Gastroesophageal sphincter (tissue), 4 donors: ENCODE measurements at regions not wholly inside any gene's neighbourhood (a gene's known extent, or its start where the extent isn't known, plus 50 kb on each side); places are given as distances from the start of the nearest gene placed in this dataset.
A peak's percentile ranks its signal among the peaks of the same experiment; 100 is the strongest.
"Not testable (repeated sequence)": the region's sequence is repeated elsewhere in the genome, so short reads cannot be mapped to it uniquely, and the experiment has no call there.

Experiments used
- ATAC-seq: fragments of 150-250 bp; one replicate; pipeline ENCODE4 v1.9.1; 2016; ENCODE audit warnings: mild to moderate bottlenecking, moderate library complexity
- H3K27ac ChIP-seq, 4 donors: fragments of 200-600 bp; sonication (generic) in 3 of 4; 1 replicate in 3 of 4; 2 replicates in 1 of 4; pipeline ENCODE4 v1.5.1; 2016 to 2019
- H3K27me3 ChIP-seq: fragments of 200-600 bp; sonication (generic); one replicate; pipeline ENCODE4 v1.5.1; 2019
- H3K36me3 ChIP-seq, 2 donors: fragments of 200-600 bp; sonication (generic); one replicate each; pipeline ENCODE4 v1.5.1; 2019; ENCODE audit warnings: control low read depth in 1 of 2
- H3K4me1 ChIP-seq, 3 donors: fragments of 200-600 bp; sonication (generic); 1 replicate in 2 of 3; 2 replicates in 1 of 3; pipeline ENCODE4 v1.5.1; 2016 to 2019; ENCODE audit warnings: control low read depth in 2 of 3
- H3K4me3 ChIP-seq, 2 donors: fragments of 200-600 bp; sonication (generic); one replicate each; pipeline ENCODE4 v1.5.1; 2019; ENCODE audit warnings: mild to moderate bottlenecking in 1 of 2, moderate library complexity in 1 of 2
- H3K9me3 ChIP-seq, 3 donors: fragments of 200-600 bp; sonication (generic); one replicate each; pipeline ENCODE4 v1.5.1; 2017 to 2019; ENCODE audit warnings: control low read depth in 2 of 3
- CTCF ChIP-seq, 4 experiments: fragments of 200-600 bp in 2 of 4; fragments of 450-650 bp in 2 of 4; sonication (generic) in 1 of 4; IDR thresholded peaks; one replicate each; pipeline ENCODE4 v1.5.1; 2017 to 2019; ENCODE audit warnings: antibody characterized with exemption in 4 of 4, mild to moderate bottlenecking in 2 of 4, moderate library complexity in 2 of 4
- EP300 ChIP-seq: sonication (generic); formaldehyde crosslinking; IDR thresholded peaks from one replicate; pipeline ENCODE4 v1.6.1; 2017; ENCODE audit warnings: antibody characterized with exemption, mild to moderate bottlenecking
- POLR2A ChIP-seq, 2 donors: fragments of 450-650 bp; IDR thresholded peaks; one replicate each; pipeline ENCODE4 v1.6.1; 2017; ENCODE audit warnings: antibody characterized with exemption in 2 of 2, mild to moderate bottlenecking in 2 of 2, moderate library complexity in 1 of 2
- POLR2AphosphoS5 ChIP-seq: sonication (generic); formaldehyde crosslinking; IDR thresholded peaks from one replicate; pipeline ENCODE4 v1.6.1; 2017; ENCODE audit warnings: antibody characterized with exemption
- WGBS, 2 donors: methylation state at CpG; one replicate each; pipeline ENCODE4 v1.1.5; 2018; ENCODE audit warnings: low coverage in 1 of 2; 5-methylcytosine and 5-hydroxymethylcytosine counted together
- small RNA-seq, 4 donors: library from RNA; depleted of rRNA; stranded (forward); fragments of <200 nt; gene quantifications; one replicate each; pipeline ENCODE3, GENCODE V24; 2016

- ATAC-seq: no peak
- H3K27me3 ChIP-seq: no peaks in the 10 kb centered on the region
- no peaks in the 10 kb centered on the region for H3K36me3 ChIP-seq
- WGBS, 2 donors: 62 to 100% methylated on average over 2 to 3 of the region's 4 CpGs
- no peak overlapping the region for H3K4me3 ChIP-seq
- H3K27ac ChIP-seq: no peak overlapping the region
- peaks cover 0 to 6% (median 0%) of the 10 kb centered on the region in 3 donors for H3K4me1 ChIP-seq
- TF ChIP-seq CTCF (IDR thresholded peaks at IDR 0.05): no peak
- TF ChIP-seq EP300: no peak
- TF ChIP-seq POLR2A (IDR thresholded peaks at IDR 0.05): no peak
- no peak for TF ChIP-seq POLR2AphosphoS5
- no peaks in the 10 kb centered on the region for H3K9me3 ChIP-seq
Measured at GRCh38 chr15:53827355-53827754, 67.9 kb upstream of the WDR72 start.

GRCh38 chr15:53811530-53811929 is 52.1 kb upstream of the WDR72 start:
- no peak for ATAC-seq
- H3K27ac ChIP-seq: no peak overlapping the region
- H3K36me3 ChIP-seq: no peaks in the 10 kb centered on the region
- H3K4me1 ChIP-seq: peaks cover 0 to 6% (median 0%) of the 10 kb centered on the region in 3 donors
- WGBS, 2 donors: 11% methylated on average over 2 of the region's 2 CpGs; no CpG with 5 or more reads in 1 of the 2 donors
- H3K27me3 ChIP-seq: no peaks in the 10 kb centered on the region
- no peaks in the 10 kb centered on the region for H3K9me3 ChIP-seq
- TF ChIP-seq POLR2A (IDR thresholded peaks at IDR 0.05): no peak
- no peak for TF ChIP-seq EP300
- peak in 2 of 4 experiments; percentile 10 to 29 for TF ChIP-seq CTCF (IDR thresholded peaks at IDR 0.05)
- no peak overlapping the region for H3K4me3 ChIP-seq

- not testable (repeated sequence) for H3K9me3 ChIP-seq, H3K27ac ChIP-seq, H3K27me3 ChIP-seq, H3K4me3 ChIP-seq, H3K36me3 ChIP-seq, H3K4me1 ChIP-seq, ATAC-seq
- WGBS, 2 donors: 65 to 76% methylated on average over 6 to 7 of the region's 7 CpGs
Measured at GRCh38 chr15:53810306-53810705, 50.8 kb upstream of the WDR72 start.

Small RNA genes in the stretch of these regions (small RNA-seq; reads per million reads assigned to genes)
- 0 reads per million in 4 donors for gene AC084759.1
